Calu3 (cell line): ENCODE measurements at regions not wholly inside any gene's neighbourhood (a gene's known extent, or its start where the extent isn't known, plus 50 kb on each side); places are given as distances from the start of the nearest gene placed in this dataset.

Source experiments
- BruUV-seq: library from RNA; stranded (reverse); fragments of 400-500 nt; replicated peaks from 2 replicates; lab custom pipeline; 2021; lab: Mats Ljungman, UMichigan
- CTCF ChIA-PET: fragments of 300-600 bp; sonication (Branson Sonifier 250); formaldehyde crosslinking; loops from one replicate; lab custom pipeline; 2022; ENCODE audit warnings: antibody characterized with exemption; lab: Charles Lee
- DNase-seq: peaks from one replicate; pipeline ENCODE4 v3.0.0; 2022
- H3K27ac Mint-ChIP-seq: one replicate; pipeline ENCODE4 v1.8.0; 2022; ENCODE audit warnings: mixed read lengths; ENCODE audit not compliant: unreplicated experiment
- H3K27me3 Mint-ChIP-seq: one replicate; pipeline ENCODE4 v1.8.0; 2022; ENCODE audit warnings: mixed read lengths; ENCODE audit not compliant: unreplicated experiment
- H3K36me3 Mint-ChIP-seq: one replicate; pipeline ENCODE4 v1.8.0; 2022; ENCODE audit warnings: mild to moderate bottlenecking, moderate library complexity, mixed read lengths; ENCODE audit not compliant: insufficient read depth, unreplicated experiment
- H3K4me1 Mint-ChIP-seq: one replicate; pipeline ENCODE4 v1.8.0; 2022; ENCODE audit warnings: mild to moderate bottlenecking, low read depth, mixed read lengths; ENCODE audit not compliant: unreplicated experiment
- H3K4me3 Mint-ChIP-seq: one replicate; pipeline ENCODE4 v1.8.0; 2022; ENCODE audit warnings: mild to moderate bottlenecking, low read depth, moderate library complexity, mixed read lengths; ENCODE audit not compliant: unreplicated experiment
- H3K9me3 Mint-ChIP-seq: one replicate; pipeline ENCODE4 v1.8.0; 2022; ENCODE audit warnings: low read depth, mixed read lengths; ENCODE audit not compliant: unreplicated experiment
- intact Hi-C: fragments of 100-400 bp; cut with micrococcal nuclease; formaldehyde crosslinking; loops from one replicate; pipeline ENCODE4 v1.10.0; 2022; ENCODE audit not compliant: unreplicated experiment
- TF ChIP-seq, protein P1 (sequence below): fragments of 200-600 bp; IDR thresholded peaks from one replicate; pipeline ENCODE4 v1.8.0; 2022; ENCODE audit warnings: antibody characterized with exemption; ENCODE audit not compliant: unreplicated experiment

- Mint-ChIP-seq H3K36me3 (no peaks in the 10 kb centered on the region), H3K9me3 (peaks cover 2% of the 10 kb centered on the region), H3K4me1 (peaks cover 4% of the 10 kb centered on the region), H3K27me3 (peaks cover 18% of the 10 kb centered on the region), H3K27ac (no peak overlapping the region), H3K4me3 (no peak overlapping the region)
- TF ChIP-seq, protein P1, sequence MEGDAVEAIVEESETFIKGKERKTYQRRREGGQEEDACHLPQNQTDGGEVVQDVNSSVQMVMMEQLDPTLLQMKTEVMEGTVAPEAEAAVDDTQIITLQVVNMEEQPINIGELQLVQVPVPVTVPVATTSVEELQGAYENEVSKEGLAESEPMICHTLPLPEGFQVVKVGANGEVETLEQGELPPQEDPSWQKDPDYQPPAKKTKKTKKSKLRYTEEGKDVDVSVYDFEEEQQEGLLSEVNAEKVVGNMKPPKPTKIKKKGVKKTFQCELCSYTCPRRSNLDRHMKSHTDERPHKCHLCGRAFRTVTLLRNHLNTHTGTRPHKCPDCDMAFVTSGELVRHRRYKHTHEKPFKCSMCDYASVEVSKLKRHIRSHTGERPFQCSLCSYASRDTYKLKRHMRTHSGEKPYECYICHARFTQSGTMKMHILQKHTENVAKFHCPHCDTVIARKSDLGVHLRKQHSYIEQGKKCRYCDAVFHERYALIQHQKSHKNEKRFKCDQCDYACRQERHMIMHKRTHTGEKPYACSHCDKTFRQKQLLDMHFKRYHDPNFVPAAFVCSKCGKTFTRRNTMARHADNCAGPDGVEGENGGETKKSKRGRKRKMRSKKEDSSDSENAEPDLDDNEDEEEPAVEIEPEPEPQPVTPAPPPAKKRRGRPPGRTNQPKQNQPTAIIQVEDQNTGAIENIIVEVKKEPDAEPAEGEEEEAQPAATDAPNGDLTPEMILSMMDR, result no peak
- no peak for DNase-seq
- intact Hi-C loops, result no loop called here
- BruUV-seq, result no TSS peak
- CTCF ChIA-PET, result no interaction called here
Measured at GRCh38 chr2:240210198-240210965, 69.9 kb upstream of the OTOS start.

DNA sequence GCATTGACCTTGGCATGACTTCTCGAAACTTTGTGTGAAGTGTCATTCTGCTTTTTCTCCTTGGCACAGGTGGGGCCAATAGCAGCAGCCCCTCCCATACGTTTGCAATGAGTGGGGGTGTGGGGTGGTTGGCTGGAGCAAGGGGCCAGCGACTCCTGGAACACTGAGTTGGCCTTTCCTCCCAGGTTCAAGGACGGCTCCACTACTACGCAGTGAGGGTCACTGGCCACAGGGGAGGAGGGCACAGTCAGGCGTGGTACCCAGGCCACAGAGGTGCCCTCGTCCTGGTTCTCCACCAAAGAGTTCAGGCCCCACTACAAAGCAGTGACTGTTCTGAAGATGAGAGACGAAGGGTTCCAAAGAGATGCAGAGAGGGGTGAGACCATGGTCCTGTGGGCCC is 70.6 kb upstream of the OTOS start:
- Mint-ChIP-seq H3K4me3 (no peak overlapping the region), H3K27me3 (peaks cover 15% of the 10 kb centered on the region), H3K9me3 (peaks cover 2% of the 10 kb centered on the region), H3K27ac (no peak overlapping the region), H3K36me3 (no peaks in the 10 kb centered on the region), H3K4me1 (no peaks in the 10 kb centered on the region)
- TF ChIP-seq, protein P1, result no peak
- CTCF ChIA-PET, result no interaction called here
- intact Hi-C loops, result no loop called here
- no peak for DNase-seq
- no TSS peak for BruUV-seq

GRCh38 chr2:240211598-240212424 is 71.4 kb upstream of the OTOS start:
- intact Hi-C loops, result no loop called here
- DNase-seq, result no peak
- Mint-ChIP-seq H3K27ac (no peak overlapping the region), H3K27me3 (peaks cover 15% of the 10 kb centered on the region), H3K4me3 (no peak overlapping the region), H3K36me3 (no peaks in the 10 kb centered on the region), H3K4me1 (no peaks in the 10 kb centered on the region), H3K9me3 (no peaks in the 10 kb centered on the region)
- CTCF ChIA-PET, result no interaction called here
- TF ChIP-seq, protein P1, result no peak
- no TSS peak for BruUV-seq

- Mint-ChIP-seq H3K9me3 (no peaks in the 10 kb centered on the region), H3K4me3 (no peak overlapping the region), H3K27me3 (peaks cover 15% of the 10 kb centered on the region), H3K4me1 (no peaks in the 10 kb centered on the region), H3K36me3 (no peaks in the 10 kb centered on the region), H3K27ac (no peak overlapping the region)
- no TSS peak for BruUV-seq
- CTCF ChIA-PET, result interaction anchor here (0.6 kb wide), 1 partner anchor 200 kb away, joined by 3 read pairs; no protein-coding TSS in a partner anchor
- TF ChIP-seq, protein P1, result no peak
- DNase-seq, result no peak
- intact Hi-C loops, result no loop called here
Measured at GRCh38 chr2:240212425-240213225, 72.2 kb upstream of the OTOS start.
